ENCODE measurements at regions not wholly inside any gene's neighbourhood (a gene's known extent, or its start where the extent isn't known, plus 50 kb on each side); places are given as distances from the start of the nearest gene placed in this dataset.

DNA sequence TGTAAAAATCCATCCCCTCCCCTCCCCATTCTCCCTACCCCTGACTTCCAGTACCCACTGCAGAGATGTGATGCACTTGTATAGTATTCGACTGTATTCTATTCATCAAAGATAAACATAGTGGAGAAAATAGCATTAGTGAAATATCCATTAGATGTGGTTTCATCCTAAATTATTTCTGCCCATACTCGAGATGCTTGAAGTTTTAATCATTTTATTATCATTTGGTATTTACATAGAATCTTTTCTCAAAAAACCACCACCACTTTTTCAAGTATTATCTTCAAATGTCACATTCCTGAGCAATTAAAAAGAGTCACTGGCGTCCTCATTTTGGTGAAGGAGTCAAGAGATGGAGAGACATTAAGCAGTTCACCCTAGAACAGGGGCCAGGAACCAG lies 181.9 kb downstream of the HAO1 start:
- no peak for TF ChIP-seq YY1 (IDR thresholded peaks at IDR 0.05)
- TF ChIP-seq, protein P1, sequence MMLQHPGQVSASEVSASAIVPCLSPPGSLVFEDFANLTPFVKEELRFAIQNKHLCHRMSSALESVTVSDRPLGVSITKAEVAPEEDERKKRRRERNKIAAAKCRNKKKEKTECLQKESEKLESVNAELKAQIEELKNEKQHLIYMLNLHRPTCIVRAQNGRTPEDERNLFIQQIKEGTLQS (IDR thresholded peaks at IDR 0.05) = no peak

All from liver (tissue), 2 donors.